ENCODE measurements at regions not wholly inside any gene's neighbourhood (a gene's known extent, or its start where the extent isn't known, plus 50 kb on each side); places are given as distances from the start of the nearest gene placed in this dataset.

- Histone ChIP-seq H3K36me3 (ENCODE audit: control insufficient read depth, insufficient read depth, low read length) (no peaks in the 10 kb centered on the region), H3K4me1 (ENCODE audit: control insufficient read depth, insufficient read depth, low read length) (peaks cover 9% of the 10 kb centered on the region), H3K4me3 (ENCODE audit: low read length) (no peak overlapping the region), H3K27ac (ENCODE audit: low read depth, low read length) (peak overlapping the region; percentile 21), H3K9me3 (ENCODE audit: control insufficient read depth, low read length) (no peaks in the 10 kb centered on the region), H3K9ac (ENCODE audit: extremely low read depth, low read length, poor library complexity, severe bottlenecking) (no peak overlapping the region), H3K27me3 (ENCODE audit: control insufficient read depth, insufficient read depth, low read length, poor library complexity, severe bottlenecking) (no peaks in the 10 kb centered on the region)
- no peak overlapping the region for H3K4me3 Mint-ChIP-seq
- WGBS, 2 experiments (ENCODE audit: insufficient coverage in 1 of 2, insufficient read length in 1 of 2) = 88 to 91% methylated on average over 1 to 2 of the region's 2 CpGs
- H3K4me1 Mint-ChIP-seq = peaks cover 5% of the 10 kb centered on the region
- H3K27me3 Mint-ChIP-seq (ENCODE audit: insufficient read depth) = no peaks in the 10 kb centered on the region
- no peaks in the 10 kb centered on the region for H3K9me3 Mint-ChIP-seq
- no peak overlapping the region for H3K27ac Mint-ChIP-seq
- H3K36me3 Mint-ChIP-seq (ENCODE audit: low read depth) = no peaks in the 10 kb centered on the region
- no peak for TF ChIP-seq CTCF (conservative IDR thresholded peaks at IDR 0.05)
- DNase-seq = no peak
Observed at GRCh38 chr2:163799807-163800206, 64.0 kb upstream of the FIGN start.

- no peak for TF ChIP-seq CTCF (conservative IDR thresholded peaks at IDR 0.05)
- Histone ChIP-seq H3K9me3 (ENCODE audit: control insufficient read depth, low read length) (no peaks in the 10 kb centered on the region), H3K4me1 (ENCODE audit: control insufficient read depth, insufficient read depth, low read length) (no peaks in the 10 kb centered on the region), H3K4me3 (ENCODE audit: low read length) (no peak overlapping the region), H3K9ac (ENCODE audit: extremely low read depth, low read length, poor library complexity, severe bottlenecking) (no peak overlapping the region), H3K27ac (ENCODE audit: low read depth, low read length) (no peak overlapping the region), H3K27me3 (ENCODE audit: control insufficient read depth, insufficient read depth, low read length, poor library complexity, severe bottlenecking) (no peaks in the 10 kb centered on the region), H3K36me3 (ENCODE audit: control insufficient read depth, insufficient read depth, low read length) (no peaks in the 10 kb centered on the region)
- no peak overlapping the region for H3K4me3 Mint-ChIP-seq
- peaks cover under 1% of the 10 kb centered on the region for H3K4me1 Mint-ChIP-seq
- H3K9me3 Mint-ChIP-seq = no peaks in the 10 kb centered on the region
- H3K27ac Mint-ChIP-seq = no peak overlapping the region
- H3K27me3 Mint-ChIP-seq (ENCODE audit: insufficient read depth) = no peaks in the 10 kb centered on the region
- DNase-seq = no peak
- H3K36me3 Mint-ChIP-seq (ENCODE audit: low read depth) = no peaks in the 10 kb centered on the region
Observed at GRCh38 chr2:163794635-163795034, 58.8 kb upstream of the FIGN start.

Data from endodermal cell (in vitro differentiated cells).